GM06990 (cell line): ENCODE measurements at regions not wholly inside any gene's neighbourhood (a gene's known extent, or its start where the extent isn't known, plus 50 kb on each side); places are given as distances from the start of the nearest gene placed in this dataset.

ENCODE experiments used
- DNase-seq: peaks from one replicate; pipeline ENCODE4 v3.0.0-alpha.2; 2011; ENCODE audit not compliant: insufficient read length; ENCODE audit errors: extremely low read depth
- H3K27me3 ChIP-seq: replicated peaks from 2 replicates; pipeline ENCODE4 v1.6.0; 2011; ENCODE audit warnings: low read length; ENCODE audit not compliant: control insufficient read depth, insufficient read depth
- H3K36me3 ChIP-seq: 2 replicates; pipeline ENCODE4 v1.5.1; 2011; ENCODE audit warnings: low read length; ENCODE audit not compliant: control insufficient read depth, insufficient read depth
- H3K4me3 ChIP-seq: replicated peaks from 2 replicates; pipeline ENCODE4 v1.5.1; 2011; ENCODE audit warnings: low read depth, mild to moderate bottlenecking, control low read depth, low read length
- TF ChIP-seq, protein P1 (sequence below): IDR thresholded peaks from 2 replicates; pipeline ENCODE4 v1.5.1; 2011; ENCODE audit warnings: low read length, control low read depth, mild to moderate bottlenecking, inconsistent platforms; ENCODE audit not compliant: insufficient read depth, poor library complexity, severe bottlenecking

DNA sequence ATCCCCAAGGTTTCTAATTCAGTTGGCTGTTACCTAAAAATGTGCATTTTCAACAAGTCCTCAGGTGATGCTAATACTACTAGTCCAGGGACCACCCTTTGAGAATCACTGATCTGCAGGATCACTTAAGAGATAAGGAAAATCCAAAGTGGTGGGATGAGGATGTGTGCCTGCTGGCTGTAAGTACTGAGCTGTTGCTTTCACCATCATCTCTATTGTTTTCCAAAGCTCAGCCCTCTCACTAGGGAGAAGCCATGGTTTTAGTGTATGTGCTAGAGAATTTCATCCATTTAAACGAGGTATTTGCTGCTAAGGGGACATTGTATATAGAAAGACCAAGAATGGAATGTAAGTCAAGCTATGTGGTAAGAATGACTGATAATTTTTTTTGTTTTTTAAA lies 202.3 kb downstream of the KIF21A start:
- Histone ChIP-seq H3K4me3 (no peak overlapping the region), H3K36me3 (no peaks in the 10 kb centered on the region), H3K27me3 (no peaks in the 10 kb centered on the region)
- no peak for DNase-seq
- TF ChIP-seq, protein P1, sequence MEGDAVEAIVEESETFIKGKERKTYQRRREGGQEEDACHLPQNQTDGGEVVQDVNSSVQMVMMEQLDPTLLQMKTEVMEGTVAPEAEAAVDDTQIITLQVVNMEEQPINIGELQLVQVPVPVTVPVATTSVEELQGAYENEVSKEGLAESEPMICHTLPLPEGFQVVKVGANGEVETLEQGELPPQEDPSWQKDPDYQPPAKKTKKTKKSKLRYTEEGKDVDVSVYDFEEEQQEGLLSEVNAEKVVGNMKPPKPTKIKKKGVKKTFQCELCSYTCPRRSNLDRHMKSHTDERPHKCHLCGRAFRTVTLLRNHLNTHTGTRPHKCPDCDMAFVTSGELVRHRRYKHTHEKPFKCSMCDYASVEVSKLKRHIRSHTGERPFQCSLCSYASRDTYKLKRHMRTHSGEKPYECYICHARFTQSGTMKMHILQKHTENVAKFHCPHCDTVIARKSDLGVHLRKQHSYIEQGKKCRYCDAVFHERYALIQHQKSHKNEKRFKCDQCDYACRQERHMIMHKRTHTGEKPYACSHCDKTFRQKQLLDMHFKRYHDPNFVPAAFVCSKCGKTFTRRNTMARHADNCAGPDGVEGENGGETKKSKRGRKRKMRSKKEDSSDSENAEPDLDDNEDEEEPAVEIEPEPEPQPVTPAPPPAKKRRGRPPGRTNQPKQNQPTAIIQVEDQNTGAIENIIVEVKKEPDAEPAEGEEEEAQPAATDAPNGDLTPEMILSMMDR, result no peak

DNA sequence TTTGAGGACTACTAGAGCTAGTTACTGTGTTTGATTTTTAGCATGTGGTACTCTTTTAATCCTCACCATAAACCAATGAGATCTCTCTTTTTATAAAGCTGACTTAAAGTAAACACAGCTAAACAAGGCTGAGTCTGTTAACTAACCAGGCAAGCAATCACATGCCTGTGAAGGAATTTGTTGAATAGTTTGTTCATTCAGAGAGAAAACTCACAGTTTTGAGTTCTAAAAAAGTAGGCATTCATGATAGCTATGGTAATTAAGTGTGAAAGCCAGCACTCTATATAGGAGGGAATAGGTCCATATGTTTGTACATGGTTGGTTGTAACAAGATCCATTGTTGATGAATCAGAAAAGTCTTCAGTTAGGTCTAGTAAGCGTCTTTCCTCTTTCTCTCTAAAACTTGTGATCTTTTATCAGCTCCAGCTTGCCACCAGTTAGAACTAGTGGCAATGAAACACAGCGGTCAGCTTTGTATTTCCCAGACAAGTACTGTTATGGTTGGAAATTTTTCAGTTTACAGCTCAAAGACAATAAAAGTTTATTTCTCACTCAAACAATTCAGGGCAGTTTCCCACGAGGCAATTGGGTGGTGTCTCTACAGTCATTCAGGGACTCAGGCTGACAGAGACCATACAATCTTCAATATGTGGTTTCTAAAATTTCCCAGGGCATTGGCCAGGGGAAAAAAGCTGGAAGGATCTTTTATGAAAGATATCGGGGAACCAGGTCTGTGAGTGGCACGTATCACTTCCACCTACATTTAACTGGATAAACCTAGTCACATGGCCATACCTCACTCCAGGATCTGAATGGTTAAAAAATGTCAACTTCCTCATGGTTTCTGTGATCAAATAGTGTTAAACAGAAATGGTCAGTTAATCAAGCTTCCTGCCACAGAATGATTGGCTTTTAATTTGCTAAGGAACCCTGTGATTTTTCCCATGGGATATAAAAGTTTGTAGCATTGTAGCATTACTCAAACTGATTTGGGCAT lies 203.1 kb downstream of the KIF21A start:
- no peaks in the 10 kb centered on the region for H3K36me3 ChIP-seq
- TF ChIP-seq, protein P1, result no peak

GRCh38 chr12:39237004-39237403 lies 205.9 kb downstream of the KIF21A start:
- DNase-seq, result no peak
- H3K27me3 ChIP-seq, result no peaks in the 10 kb centered on the region
- H3K36me3 ChIP-seq, result no peaks in the 10 kb centered on the region
- H3K4me3 ChIP-seq, result no peak overlapping the region
- TF ChIP-seq, protein P1, result no peak

More for the DNA sequence above, 203.1 kb downstream of the KIF21A start:
- Histone ChIP-seq H3K27me3 (no peaks in the 10 kb centered on the region), H3K4me3 (no peak overlapping the region)
- no peak for DNase-seq

DNA sequence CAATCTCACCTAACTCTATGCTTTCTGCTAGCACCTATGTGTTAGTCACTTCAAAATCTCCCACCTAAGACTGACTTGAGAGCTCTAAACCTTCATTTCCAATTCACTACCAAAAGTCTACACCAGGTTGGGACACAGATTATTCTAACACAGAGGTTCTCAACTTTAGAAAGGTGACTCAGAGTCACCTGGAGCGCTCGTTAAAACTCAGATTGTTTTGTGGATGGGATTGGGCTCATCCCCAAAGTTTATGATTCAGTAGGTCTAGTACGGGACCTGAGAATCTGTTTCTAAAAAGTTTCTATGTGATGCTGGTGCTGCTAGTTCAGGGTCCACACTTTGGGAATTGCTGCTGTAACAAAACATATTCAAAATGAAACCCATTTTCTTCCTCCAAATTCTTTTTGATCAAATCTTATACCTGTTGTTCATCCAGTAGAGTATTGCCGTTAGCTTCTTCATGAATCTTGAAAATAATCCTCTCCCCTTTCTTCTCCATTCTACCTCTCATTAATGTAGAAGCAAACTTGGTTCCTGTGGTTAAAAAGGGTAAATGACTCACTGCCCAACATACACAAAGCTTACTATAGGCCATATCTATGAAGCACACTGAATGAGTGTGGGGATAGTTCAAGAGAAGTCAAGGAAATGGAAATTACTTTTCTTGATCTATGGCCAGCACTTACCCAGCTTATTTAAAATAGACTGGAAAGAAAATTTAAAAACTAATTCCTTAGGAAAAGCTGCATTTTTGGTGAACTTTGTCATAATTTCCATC lies 206.7 kb downstream of the KIF21A start:
- TF ChIP-seq, protein P1, result no peak
- Histone ChIP-seq H3K4me3 (no peak overlapping the region), H3K36me3 (no peaks in the 10 kb centered on the region), H3K27me3 (no peaks in the 10 kb centered on the region)
- no peak for DNase-seq

DNA sequence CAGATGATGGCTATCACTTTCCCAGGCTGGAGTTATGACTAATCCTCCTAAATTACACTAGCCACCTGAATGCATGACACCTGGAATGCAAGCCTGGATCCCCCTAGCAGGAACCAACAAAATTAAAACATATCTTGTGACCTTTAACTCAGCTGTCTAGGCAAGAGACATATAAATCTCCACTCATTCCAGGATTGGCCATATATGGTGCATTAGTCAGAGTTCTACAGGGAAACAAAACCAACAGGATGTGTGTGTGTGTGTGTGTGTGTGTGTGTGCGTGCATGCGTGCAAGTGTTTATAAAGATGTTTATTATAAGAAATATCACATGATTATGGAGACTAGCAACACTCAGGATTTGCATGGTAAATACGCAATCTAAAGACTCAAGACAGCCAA lies 212.8 kb downstream of the KIF21A start:
- H3K4me3 ChIP-seq, result no peak overlapping the region
- no peaks in the 10 kb centered on the region for H3K36me3 ChIP-seq
- TF ChIP-seq, protein P1, result no peak
- no peaks in the 10 kb centered on the region for H3K27me3 ChIP-seq
- DNase-seq, result no peak
